Peyer's patch (tissue), 4 donors: ENCODE measurements at regions not wholly inside any gene's neighbourhood (a gene's known extent, or its start where the extent isn't known, plus 50 kb on each side); places are given as distances from the start of the nearest gene placed in this dataset.

Experiments
- DNase-seq, 3 donors: peaks; one replicate each; pipeline ENCODE4 v3.0.0-alpha.2; 2017 to 2019
- H3K27ac ChIP-seq, 4 donors: fragments of 200-600 bp; sonication (generic); one replicate each; pipeline ENCODE4 v1.5.1; 2016 to 2019
- H3K27me3 ChIP-seq, 2 donors: fragments of 200-600 bp; sonication (generic); one replicate each; pipeline ENCODE4 v1.5.1; 2019
- H3K36me3 ChIP-seq, 3 donors: fragments of 200-600 bp; sonication (generic); one replicate each; pipeline ENCODE4 v1.5.1; 2016 to 2019
- H3K4me1 ChIP-seq, 4 donors: fragments of 200-600 bp; sonication (generic); one replicate each; pipeline ENCODE4 v1.5.1; 2016 to 2019
- H3K4me3 ChIP-seq, 4 donors: fragments of 200-600 bp; sonication (generic); 1 replicate in 3 of 4; 2 replicates in 1 of 4; pipeline ENCODE4 v1.5.1; 2016 to 2019; ENCODE audit warnings: mild to moderate bottlenecking in 1 of 4
- H3K9me3 ChIP-seq, 4 donors: fragments of 200-600 bp; sonication (generic); one replicate each; pipeline ENCODE4 v1.5.1; 2016 to 2019; ENCODE audit warnings: mild to moderate bottlenecking in 1 of 4
- POLR2A ChIP-seq, 2 donors: fragments of 450-650 bp; IDR thresholded peaks; one replicate each; pipeline ENCODE4 v1.5.1; 2017; ENCODE audit warnings: antibody characterized with exemption in 2 of 2, mild to moderate bottlenecking in 2 of 2, moderate library complexity in 2 of 2
- TF ChIP-seq, protein P1 (sequence below), 6 experiments: fragments of 450-650 bp in 4 of 6; fragments of 200-600 bp in 2 of 6; sonication (generic) in 1 of 6; IDR thresholded peaks; one replicate each; pipeline ENCODE4 v1.5.1; 2017 to 2019; ENCODE audit warnings: antibody characterized with exemption in 6 of 6, mild to moderate bottlenecking in 3 of 6, moderate library complexity in 1 of 6

DNA sequence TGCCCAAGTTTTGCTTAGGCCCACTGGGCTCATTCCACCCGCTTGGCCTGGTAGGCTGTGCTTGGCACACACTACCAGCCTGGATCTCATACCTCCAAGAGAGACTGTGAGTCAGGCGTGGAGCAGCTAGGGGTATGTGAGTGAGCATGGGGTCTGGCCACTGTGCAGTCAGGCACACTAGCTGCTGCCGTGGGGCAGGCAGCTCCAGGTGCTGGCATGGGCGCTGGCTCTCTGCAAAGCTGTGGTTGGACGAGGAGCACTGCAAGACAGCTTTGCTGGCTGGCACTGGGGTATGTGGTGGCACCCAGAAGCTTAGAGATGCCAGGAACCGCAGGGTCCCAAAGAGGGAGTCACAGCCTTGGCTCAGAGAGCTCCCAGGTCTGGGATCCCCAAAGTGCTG is 377.8 kb downstream of the KCTD8 start:
- TF ChIP-seq, protein P1, sequence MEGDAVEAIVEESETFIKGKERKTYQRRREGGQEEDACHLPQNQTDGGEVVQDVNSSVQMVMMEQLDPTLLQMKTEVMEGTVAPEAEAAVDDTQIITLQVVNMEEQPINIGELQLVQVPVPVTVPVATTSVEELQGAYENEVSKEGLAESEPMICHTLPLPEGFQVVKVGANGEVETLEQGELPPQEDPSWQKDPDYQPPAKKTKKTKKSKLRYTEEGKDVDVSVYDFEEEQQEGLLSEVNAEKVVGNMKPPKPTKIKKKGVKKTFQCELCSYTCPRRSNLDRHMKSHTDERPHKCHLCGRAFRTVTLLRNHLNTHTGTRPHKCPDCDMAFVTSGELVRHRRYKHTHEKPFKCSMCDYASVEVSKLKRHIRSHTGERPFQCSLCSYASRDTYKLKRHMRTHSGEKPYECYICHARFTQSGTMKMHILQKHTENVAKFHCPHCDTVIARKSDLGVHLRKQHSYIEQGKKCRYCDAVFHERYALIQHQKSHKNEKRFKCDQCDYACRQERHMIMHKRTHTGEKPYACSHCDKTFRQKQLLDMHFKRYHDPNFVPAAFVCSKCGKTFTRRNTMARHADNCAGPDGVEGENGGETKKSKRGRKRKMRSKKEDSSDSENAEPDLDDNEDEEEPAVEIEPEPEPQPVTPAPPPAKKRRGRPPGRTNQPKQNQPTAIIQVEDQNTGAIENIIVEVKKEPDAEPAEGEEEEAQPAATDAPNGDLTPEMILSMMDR (IDR thresholded peaks at IDR 0.05), result no peak
- no peak for TF ChIP-seq POLR2A (IDR thresholded peaks at IDR 0.05)
- no peaks in the 10 kb centered on the region for H3K9me3 ChIP-seq

DNA sequence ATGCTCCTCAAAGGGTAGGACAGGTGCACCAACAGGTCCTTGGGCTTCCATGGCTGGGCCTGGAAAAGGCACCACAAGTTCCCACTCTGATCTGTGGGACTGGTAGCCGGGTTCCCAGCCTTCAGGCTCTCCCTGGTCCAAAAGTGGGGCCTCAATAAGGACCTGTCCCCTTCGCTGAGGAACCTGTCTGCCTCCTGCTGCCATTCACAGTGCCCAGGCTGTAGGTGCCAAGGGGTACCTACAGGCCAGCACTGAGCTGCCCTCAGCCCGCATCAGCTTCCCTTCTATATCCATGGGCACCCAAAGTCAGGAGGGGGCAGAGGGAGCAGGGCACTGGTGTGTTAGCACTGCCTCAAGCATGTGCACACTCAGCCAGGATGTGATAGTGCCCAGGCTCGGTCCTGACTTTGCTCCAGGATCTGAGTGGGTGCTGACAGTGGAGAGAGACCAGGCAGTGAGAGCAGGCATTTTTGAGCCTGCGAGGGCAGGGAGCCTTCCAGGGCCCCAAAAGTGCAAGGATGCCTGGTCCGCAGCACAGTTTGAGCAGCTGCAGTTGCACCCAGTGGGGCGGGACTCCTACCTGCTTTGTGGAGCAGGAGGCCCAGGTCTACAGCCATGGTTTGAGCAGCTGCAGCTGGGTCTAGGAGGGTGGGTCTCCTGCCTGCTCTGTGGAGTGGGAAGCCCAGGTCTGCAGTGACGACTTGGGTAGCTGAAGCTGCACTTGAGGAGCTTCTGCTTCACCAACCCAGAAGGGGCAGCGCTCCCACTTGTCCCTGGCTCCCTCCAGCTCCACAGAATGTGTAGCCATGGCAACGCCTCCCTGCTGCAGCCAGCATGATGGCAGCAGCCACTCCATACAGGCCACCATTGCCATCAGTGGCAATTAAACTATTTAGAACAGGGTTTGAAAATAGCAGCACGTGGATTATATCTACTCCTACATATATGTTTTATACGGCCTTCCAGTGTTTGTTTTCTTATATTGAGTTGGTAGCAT is 376.4 kb downstream of the KCTD8 start:
- no peaks in the 10 kb centered on the region for H3K4me1 ChIP-seq

More for the DNA sequence above, 377.8 kb downstream of the KCTD8 start:
- H3K4me3 ChIP-seq, result no peak overlapping the region
- H3K36me3 ChIP-seq, result no peaks in the 10 kb centered on the region
- no peaks in the 10 kb centered on the region for H3K27me3 ChIP-seq
- DNase-seq, result no peak
- H3K4me1 ChIP-seq, result no peaks in the 10 kb centered on the region
- H3K27ac ChIP-seq, result no peak overlapping the region

DNA sequence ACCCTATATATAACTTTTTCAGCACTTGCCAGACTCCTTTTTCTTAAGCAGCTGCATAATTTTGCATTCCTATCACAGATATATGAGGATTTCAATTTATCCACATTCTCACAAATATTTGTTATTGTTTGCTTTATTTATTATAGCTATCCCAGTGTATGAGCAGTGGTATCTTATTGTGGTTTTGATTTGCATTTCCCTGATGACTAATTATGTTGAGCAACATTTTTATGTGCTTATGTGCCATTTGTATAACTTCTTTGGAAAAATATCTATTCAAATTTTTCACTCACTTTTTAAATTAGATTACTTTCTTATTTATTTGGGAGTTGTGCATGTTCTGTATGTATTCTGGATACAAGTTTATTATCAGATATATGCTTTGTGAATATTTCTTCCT is 361.9 kb downstream of the KCTD8 start:
- no peaks in the 10 kb centered on the region for H3K36me3 ChIP-seq
- H3K9me3 ChIP-seq, result no peaks in the 10 kb centered on the region
- no peak overlapping the region for H3K4me3 ChIP-seq
- no peaks in the 10 kb centered on the region for H3K4me1 ChIP-seq
- no peaks in the 10 kb centered on the region for H3K27me3 ChIP-seq
- no peak overlapping the region for H3K27ac ChIP-seq
- TF ChIP-seq, protein P1 (IDR thresholded peaks at IDR 0.05), result no peak
- TF ChIP-seq POLR2A (IDR thresholded peaks at IDR 0.05), result no peak
- DNase-seq, result no peak

More for the DNA sequence above, 376.4 kb downstream of the KCTD8 start:
- H3K27ac ChIP-seq, result no peak overlapping the region
- no peaks in the 10 kb centered on the region for H3K27me3 ChIP-seq
- H3K4me3 ChIP-seq, result no peak overlapping the region
- H3K9me3 ChIP-seq, result no peaks in the 10 kb centered on the region
- no peak for DNase-seq
- H3K36me3 ChIP-seq, result no peaks in the 10 kb centered on the region
- TF ChIP-seq, protein P1 (IDR thresholded peaks at IDR 0.05), result no peak
- no peak for TF ChIP-seq POLR2A (IDR thresholded peaks at IDR 0.05)

DNA sequence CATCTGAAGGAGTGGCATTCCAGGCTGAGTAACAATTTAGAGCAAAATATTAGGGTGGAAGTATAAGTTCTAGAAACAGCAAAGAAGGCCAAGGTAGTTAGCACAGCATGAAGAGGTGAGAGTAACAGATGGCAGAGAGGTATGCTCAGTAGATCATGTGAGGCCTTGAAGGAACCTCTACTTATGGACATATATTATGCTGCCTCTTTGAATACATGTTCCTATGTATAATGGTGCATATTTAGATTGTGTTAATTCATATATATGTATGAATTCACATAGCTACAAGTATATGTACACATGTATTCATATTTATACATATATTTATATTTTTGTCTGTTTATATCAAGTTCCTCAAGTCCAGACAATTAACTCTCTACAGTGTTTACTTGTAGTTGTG is 355.2 kb downstream of the KCTD8 start:
- Histone ChIP-seq H3K27me3 (no peaks in the 10 kb centered on the region), H3K4me1 (no peaks in the 10 kb centered on the region), H3K36me3 (no peaks in the 10 kb centered on the region), H3K9me3 (no peaks in the 10 kb centered on the region), H3K27ac (no peak overlapping the region), H3K4me3 (no peak overlapping the region)
- no peak for DNase-seq
- TF ChIP-seq POLR2A (IDR thresholded peaks at IDR 0.05), result no peak
- TF ChIP-seq, protein P1 (IDR thresholded peaks at IDR 0.05), result no peak

DNA sequence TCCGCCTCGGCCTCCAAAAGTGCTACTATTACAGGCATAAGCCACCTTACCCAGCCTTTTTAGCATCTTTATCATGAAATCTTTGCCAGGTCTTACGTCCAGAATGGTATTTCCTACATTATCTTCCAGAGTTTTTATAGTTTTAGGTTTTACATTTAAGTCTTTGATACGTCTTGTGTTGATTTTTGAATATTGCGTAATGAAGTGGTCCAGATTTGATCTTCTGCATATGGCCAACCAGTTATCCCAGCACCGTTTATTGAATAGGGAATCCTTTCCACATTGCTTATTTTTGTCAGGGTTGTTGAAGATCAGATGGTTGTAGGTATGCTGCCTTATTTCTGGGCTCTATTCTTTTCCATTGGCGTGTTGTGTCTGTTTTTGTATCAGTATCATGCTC is 349.6 kb downstream of the KCTD8 start:
- Histone ChIP-seq H3K4me3 (no peak overlapping the region), H3K27ac (no peak overlapping the region), H3K27me3 (no peaks in the 10 kb centered on the region), H3K4me1 (no peaks in the 10 kb centered on the region), H3K9me3 (no peaks in the 10 kb centered on the region), H3K36me3 (no peaks in the 10 kb centered on the region)
- no peak for TF ChIP-seq POLR2A (IDR thresholded peaks at IDR 0.05)
- TF ChIP-seq, protein P1 (IDR thresholded peaks at IDR 0.05), result no peak
- DNase-seq, result no peak
